HTR-8/SVneo (cell line): ENCODE measurements at regions not wholly inside any gene's neighbourhood (a gene's known extent, or its start where the extent isn't known, plus 50 kb on each side); places are given as distances from the start of the nearest gene placed in this dataset.
"Not testable (repeated sequence)": the region's sequence is repeated elsewhere in the genome, so short reads cannot be mapped to it uniquely, and the experiment has no call there.

ENCODE experiments used
- DNase-seq: peaks from one replicate; pipeline ENCODE4 v3.0.0; 2011; ENCODE audit warnings: low spot score, mixed read lengths; ENCODE audit not compliant: insufficient read length
- FAIRE-seq: peaks from 2 replicates; lab custom pipeline; 2011; peaks lifted over from hg19 to GRCh38; lab: Jason Lieb, UNC

DNA sequence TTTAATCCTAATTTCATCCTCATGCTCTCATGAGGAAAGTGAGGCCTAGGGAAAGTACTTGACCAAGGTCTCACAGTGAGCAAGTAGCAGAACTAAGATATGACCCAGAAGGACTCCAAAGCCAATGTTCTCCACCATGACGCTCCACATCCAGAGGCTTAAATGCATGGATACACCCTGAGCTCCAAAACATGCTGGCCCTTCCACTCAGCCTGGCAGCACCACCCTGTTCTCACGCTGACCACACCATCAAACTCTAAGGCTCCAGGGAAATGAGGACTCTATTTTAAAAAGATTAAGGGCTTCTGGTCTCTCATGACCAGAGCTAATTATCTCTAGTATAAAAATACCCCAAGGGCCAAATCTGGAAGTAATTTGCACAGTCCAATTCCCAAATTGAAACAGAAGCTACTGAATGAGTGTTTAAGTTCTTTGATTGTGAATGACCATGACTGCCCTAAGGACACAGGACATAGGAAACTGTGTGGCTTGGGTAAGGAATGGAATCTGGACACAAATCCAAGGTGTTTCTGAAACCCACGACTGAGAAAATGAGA, 71.1 kb upstream of the ABLIM1 start:
- no peak for FAIRE-seq

DNA sequence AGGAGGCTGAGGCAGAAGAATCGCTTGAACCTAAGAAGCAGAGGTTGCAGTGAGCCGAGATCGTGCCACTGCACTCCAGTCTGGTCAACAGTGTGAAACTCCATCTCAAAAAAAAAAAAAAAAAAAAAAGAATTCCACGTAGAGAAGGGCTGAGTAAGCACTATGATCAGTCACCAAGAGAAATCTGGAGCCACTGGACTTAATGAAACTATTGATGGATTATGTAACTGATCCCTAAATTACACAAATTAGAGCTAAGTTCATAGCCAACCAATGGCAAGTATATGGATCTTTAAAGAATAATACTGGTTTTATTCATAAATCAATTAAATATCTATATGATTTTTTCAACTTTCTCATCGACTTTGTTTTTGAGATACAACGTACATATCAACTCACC, 72.2 kb upstream of the ABLIM1 start:
- no peak for FAIRE-seq
- no peak for DNase-seq

More for the DNA sequence above, 71.1 kb upstream of the ABLIM1 start:
- no peak for DNase-seq

DNA sequence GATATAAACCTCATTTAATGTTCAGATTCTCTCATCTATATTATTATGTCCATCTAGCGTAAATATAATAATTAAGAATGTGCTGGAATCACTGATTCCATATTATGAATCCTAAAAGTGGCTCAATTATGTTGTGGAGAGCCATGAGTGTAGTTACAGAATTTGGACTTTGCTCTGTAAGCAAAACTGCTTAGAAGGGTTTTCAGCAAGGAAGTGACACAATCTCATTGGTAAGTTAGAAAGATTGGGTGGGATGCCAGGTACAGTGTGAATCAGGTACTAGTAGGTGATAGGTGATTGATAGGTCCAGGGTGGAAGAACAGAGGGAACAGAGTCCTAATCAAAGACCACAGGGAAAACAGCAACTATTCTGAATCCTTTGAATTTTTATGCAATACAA, 74.9 kb upstream of the ABLIM1 start:
- FAIRE-seq (no peak), DNase-seq (no peak)

GRCh38 chr10:114735946-114736345, 77.9 kb upstream of the ABLIM1 start:
- FAIRE-seq (no peak), DNase-seq (no peak)

DNA sequence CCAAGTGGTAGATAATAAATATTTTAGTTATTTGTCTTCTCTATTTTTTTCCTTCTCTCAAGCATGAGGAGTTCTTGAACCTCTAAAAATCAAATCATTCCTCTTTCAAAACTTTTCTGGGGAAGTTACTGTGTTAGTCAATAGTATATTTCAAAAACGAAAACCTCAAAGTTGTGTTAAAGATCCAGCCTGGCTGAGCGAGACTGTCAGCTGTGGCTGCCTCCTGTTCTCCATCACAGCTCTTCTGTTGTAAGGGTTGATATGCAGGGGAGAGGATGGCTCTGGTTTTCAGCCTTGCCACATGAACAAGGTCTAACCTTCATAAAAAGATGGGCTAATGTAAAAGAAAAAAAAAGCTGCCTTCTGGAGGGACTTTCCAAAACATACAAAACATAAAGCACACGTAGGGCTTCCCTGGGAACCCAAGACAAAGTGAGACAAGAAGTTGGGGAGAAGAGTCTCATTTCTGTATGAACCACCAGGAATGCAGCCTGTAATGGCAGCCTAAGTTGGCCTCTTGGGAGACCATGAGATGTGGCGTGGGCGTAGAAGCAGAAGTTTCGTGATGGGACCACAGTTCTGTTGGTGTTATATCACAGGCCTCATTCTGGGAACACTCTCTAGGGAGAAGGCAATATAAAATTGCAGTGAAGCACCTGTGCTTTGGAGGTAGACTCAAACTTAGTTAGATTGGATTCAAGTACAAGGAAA, 77.9 kb upstream of the FHIP2A start:
- FAIRE-seq: no peak
- no peak for DNase-seq

GRCh38 chr10:114746531-114746930, 75.0 kb upstream of the FHIP2A start:
- no peak for FAIRE-seq
- no peak for DNase-seq

- DNase-seq (no peak), FAIRE-seq (no peak)
Observed at GRCh38 chr10:114748241-114748640, 73.3 kb upstream of the FHIP2A start.

DNA sequence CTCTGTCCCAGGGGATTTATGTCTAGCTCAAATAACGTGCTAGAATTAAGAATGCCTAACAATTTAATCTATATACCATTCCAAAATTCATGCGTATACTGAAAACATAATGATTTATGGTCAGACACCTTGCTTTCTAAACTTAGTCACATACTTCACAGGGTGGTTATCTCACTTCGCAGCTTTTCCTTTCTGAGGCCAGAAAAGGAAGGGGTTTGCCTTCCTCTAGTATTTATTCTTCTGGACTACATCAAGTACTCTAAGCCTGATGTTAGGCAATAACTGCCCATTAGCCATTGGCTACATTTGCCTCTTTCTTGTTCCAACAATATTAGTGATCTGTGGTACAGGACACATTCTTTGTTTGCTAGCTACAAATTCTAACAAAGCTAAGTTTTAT, 72.6 kb upstream of the FHIP2A start:
- no peak for FAIRE-seq
- DNase-seq: no peak

GRCh38 chr10:114749510-114749909, 72.1 kb upstream of the FHIP2A start:
- FAIRE-seq (no peak), DNase-seq (no peak)

DNA sequence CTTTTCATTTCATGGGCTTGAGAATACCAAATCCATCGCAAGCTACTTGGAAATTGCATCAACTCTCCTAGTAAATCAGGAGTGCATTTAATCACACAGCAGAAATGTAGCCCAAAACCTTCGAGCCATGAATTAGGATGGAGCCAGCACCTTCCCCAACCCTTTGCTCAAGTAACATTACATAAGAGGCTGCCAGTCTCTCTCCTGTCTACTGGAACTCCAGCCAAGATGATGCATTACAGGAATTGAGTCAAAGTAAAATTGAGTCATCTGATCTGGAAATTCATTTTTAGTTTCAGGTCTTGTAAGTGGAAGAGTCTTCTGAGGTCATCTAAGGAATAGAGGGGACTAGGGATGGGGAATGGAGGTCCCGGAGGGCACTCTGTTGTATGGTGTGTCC, 69.7 kb upstream of the FHIP2A start:
- FAIRE-seq (no peak), DNase-seq (no peak)

- FAIRE-seq, DNase-seq: not testable (repeated sequence)
Observed at GRCh38 chr10:114752570-114752969, 69.0 kb upstream of the FHIP2A start.

DNA sequence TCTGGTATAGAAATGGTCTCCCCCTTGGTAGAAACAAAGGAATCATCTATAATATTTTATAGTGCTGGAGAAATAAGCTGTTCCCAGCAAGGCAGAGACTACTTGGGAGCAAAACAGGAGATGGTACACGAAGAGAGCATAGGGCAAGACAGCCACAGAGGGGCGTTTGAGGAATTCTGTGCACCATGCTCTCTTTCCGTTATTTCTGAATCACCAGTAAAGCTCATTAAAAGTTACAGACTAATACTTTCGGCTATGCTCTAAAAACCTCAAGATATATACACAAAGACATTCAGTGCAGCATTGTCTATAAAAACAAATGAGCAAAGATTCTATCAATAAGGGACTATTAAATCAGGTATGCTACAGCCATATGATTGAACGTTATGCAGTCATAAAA, 68.5 kb upstream of the FHIP2A start:
- DNase-seq: no peak
- FAIRE-seq: no peak

GRCh38 chr10:114754445-114755320, 66.9 kb upstream of the FHIP2A start:
- DNase-seq (no peak), FAIRE-seq (no peak)

DNA sequence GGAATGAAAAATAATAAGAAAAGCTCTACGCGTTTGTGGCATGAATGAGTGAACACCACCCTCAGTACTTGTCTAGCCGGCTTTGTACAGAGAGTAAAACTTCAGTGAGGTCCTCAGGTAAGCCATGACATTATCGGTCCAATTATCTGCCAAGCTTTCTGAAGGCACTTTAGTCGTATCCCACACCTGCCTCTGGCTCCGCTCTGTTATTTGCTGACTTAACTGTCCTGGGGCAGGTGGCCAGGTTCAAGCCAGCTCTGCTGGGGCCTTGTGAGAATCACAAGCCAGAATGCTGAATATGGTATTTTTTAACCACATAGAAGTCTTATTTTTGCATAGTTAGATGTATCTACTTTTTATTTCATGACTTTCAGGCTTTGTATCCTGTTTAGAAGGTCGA, 66.0 kb upstream of the FHIP2A start:
- DNase-seq (no peak), FAIRE-seq (no peak)

- FAIRE-seq (no peak), DNase-seq (no peak)
Observed at GRCh38 chr10:114758331-114758730, 63.2 kb upstream of the FHIP2A start.

GRCh38 chr10:114761205-114762193, 60.1 kb upstream of the FHIP2A start:
- FAIRE-seq: no peak
- no peak for DNase-seq

DNA sequence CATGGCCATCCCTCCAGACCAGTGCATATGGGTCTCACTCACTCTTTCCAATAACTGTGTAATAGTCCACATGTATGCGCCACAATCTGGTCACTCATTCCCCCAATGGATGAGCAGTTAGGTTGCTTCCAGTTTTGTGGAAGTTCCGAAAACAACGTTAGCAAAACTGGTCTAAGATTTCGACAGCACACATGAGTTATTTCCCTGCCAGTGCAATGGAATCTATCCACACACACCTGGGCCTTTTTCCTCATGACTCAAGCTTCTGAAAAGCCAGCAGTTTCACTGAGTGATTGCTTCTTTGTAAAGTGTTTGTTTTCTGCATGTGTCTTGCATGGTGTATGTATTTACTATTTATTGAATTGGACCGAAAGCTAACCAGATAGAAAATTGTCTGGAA, 58.8 kb upstream of the FHIP2A start:
- FAIRE-seq (no peak), DNase-seq (no peak)

- no peak for DNase-seq
- FAIRE-seq: no peak
Observed at GRCh38 chr10:114764656-114765055, 56.9 kb upstream of the FHIP2A start.

- DNase-seq: no peak
- no peak for FAIRE-seq
Observed at GRCh38 chr10:114766470-114766869, 55.1 kb upstream of the FHIP2A start.
